WERI-Rb-1 (cell line): ENCODE measurements at regions not wholly inside any gene's neighbourhood (a gene's known extent, or its start where the extent isn't known, plus 50 kb on each side); places are given as distances from the start of the nearest gene placed in this dataset.

ENCODE experiments used
- DNase-seq: peaks from one replicate; pipeline ENCODE4 v3.0.0-alpha.2; 2020
- H3K27ac ChIP-seq: fragments of 250-450 bp; sonication (Bioruptor Pico); 2 replicates; pipeline ENCODE4 v1.5.1; 2020; ENCODE audit warnings: mild to moderate bottlenecking, moderate library complexity
- H3K27me3 ChIP-seq: fragments of 250-450 bp; sonication (Bioruptor Pico); 2 replicates; pipeline ENCODE4 v1.5.1; 2021; ENCODE audit warnings: mild to moderate bottlenecking, low read depth, moderate library complexity; ENCODE audit not compliant: insufficient read depth, severe bottlenecking
- H3K36me3 ChIP-seq: fragments of 250-450 bp; sonication (Bioruptor Pico); 2 replicates; pipeline ENCODE4 v1.5.1; 2020; ENCODE audit warnings: mild to moderate bottlenecking, moderate library complexity
- H3K4me3 ChIP-seq: 2 replicates; pipeline ENCODE4 v1.5.1; 2011; ENCODE audit warnings: low read depth, mild to moderate bottlenecking, control low read depth, low read length
- H3K9me3 ChIP-seq: fragments of 250-450 bp; sonication (Bioruptor Pico); 2 replicates; pipeline ENCODE4 v1.5.1; 2021; ENCODE audit warnings: mild to moderate bottlenecking, moderate library complexity; ENCODE audit not compliant: severe bottlenecking
- TF ChIP-seq, protein P1 (sequence below): IDR thresholded peaks from 2 replicates; pipeline ENCODE4 v1.5.1; 2011; ENCODE audit warnings: low read depth, mild to moderate bottlenecking, control low read depth, inconsistent platforms, low read length

GRCh38 chr3:154071146-154071545 lies 50.0 kb upstream of the ARHGEF26 start:
- TF ChIP-seq, protein P1, sequence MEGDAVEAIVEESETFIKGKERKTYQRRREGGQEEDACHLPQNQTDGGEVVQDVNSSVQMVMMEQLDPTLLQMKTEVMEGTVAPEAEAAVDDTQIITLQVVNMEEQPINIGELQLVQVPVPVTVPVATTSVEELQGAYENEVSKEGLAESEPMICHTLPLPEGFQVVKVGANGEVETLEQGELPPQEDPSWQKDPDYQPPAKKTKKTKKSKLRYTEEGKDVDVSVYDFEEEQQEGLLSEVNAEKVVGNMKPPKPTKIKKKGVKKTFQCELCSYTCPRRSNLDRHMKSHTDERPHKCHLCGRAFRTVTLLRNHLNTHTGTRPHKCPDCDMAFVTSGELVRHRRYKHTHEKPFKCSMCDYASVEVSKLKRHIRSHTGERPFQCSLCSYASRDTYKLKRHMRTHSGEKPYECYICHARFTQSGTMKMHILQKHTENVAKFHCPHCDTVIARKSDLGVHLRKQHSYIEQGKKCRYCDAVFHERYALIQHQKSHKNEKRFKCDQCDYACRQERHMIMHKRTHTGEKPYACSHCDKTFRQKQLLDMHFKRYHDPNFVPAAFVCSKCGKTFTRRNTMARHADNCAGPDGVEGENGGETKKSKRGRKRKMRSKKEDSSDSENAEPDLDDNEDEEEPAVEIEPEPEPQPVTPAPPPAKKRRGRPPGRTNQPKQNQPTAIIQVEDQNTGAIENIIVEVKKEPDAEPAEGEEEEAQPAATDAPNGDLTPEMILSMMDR, result no peak
- H3K27ac ChIP-seq, result no peak overlapping the region
- H3K27me3 ChIP-seq, result no peaks in the 10 kb centered on the region
- no peak overlapping the region for H3K4me3 ChIP-seq
- H3K36me3 ChIP-seq, result no peaks in the 10 kb centered on the region
- peaks cover 2% of the 10 kb centered on the region for H3K9me3 ChIP-seq
- DNase-seq, result no peak
